ENCODE measurements at regions not wholly inside any gene's neighbourhood (a gene's known extent, or its start where the extent isn't known, plus 50 kb on each side); places are given as distances from the start of the nearest gene placed in this dataset.

DNA sequence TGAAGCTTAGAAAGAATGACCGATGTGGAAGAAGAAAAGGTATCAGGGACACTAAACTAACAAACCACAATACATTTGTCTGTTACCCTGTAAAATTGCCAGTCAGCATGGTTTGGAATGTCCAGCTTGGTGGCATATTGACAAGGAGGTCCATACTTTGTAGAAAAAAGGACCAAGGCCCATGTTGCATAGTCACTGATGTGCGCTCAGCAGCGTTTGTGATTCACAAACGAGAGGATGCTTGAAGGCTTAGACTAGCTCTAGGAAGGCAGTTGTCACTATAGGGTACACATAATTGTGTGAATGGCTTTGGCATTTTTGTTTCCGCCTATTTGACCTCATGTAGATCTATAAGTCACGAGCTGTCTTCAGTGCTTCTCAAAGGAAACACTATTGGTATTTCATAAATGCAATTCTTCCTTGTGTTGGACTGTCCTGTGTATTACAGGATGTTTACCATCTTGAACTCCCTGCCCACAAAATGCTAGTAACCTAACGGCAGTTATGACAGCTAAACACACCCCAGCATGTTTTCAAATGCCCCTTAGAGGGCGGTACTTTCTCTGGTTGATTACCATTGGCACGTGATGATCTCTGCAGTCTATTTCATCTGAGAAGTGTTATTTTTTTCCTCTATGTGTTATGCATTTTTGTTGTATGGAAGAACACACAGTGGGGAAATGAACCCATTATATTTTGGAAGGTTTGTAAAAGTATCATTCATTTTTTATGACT is 304.2 kb downstream of the CYRIA start:
- no peak overlapping the region for H3K4me3 ChIP-seq (ENCODE audit: low read depth, low read length)
- DNase-seq (ENCODE audit: low read depth) = no peak
- TF ChIP-seq, protein P1, sequence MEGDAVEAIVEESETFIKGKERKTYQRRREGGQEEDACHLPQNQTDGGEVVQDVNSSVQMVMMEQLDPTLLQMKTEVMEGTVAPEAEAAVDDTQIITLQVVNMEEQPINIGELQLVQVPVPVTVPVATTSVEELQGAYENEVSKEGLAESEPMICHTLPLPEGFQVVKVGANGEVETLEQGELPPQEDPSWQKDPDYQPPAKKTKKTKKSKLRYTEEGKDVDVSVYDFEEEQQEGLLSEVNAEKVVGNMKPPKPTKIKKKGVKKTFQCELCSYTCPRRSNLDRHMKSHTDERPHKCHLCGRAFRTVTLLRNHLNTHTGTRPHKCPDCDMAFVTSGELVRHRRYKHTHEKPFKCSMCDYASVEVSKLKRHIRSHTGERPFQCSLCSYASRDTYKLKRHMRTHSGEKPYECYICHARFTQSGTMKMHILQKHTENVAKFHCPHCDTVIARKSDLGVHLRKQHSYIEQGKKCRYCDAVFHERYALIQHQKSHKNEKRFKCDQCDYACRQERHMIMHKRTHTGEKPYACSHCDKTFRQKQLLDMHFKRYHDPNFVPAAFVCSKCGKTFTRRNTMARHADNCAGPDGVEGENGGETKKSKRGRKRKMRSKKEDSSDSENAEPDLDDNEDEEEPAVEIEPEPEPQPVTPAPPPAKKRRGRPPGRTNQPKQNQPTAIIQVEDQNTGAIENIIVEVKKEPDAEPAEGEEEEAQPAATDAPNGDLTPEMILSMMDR (conservative IDR thresholded peaks at IDR 0.05; ENCODE audit: low read depth, low read length) = no peak

GRCh38 chr2:16359961-16360360 is 305.7 kb downstream of the CYRIA start:
- TF ChIP-seq, protein P1 (conservative IDR thresholded peaks at IDR 0.05; ENCODE audit: low read depth, low read length) = no peak
- DNase-seq (ENCODE audit: low read depth) = no peak
- H3K4me3 ChIP-seq (ENCODE audit: low read depth, low read length) = no peak overlapping the region

- TF ChIP-seq, protein P1 (conservative IDR thresholded peaks at IDR 0.05; ENCODE audit: low read depth, low read length) = no peak
- no peak for DNase-seq (ENCODE audit: low read depth)
- no peak overlapping the region for H3K4me3 ChIP-seq (ENCODE audit: low read depth, low read length)
Observed at GRCh38 chr2:16357188-16357587, 308.4 kb downstream of the CYRIA start.

- no peak overlapping the region for H3K4me3 ChIP-seq (ENCODE audit: low read depth, low read length)
- TF ChIP-seq, protein P1 (conservative IDR thresholded peaks at IDR 0.05; ENCODE audit: low read depth, low read length) = no peak
- no peak for DNase-seq (ENCODE audit: low read depth)
Observed at GRCh38 chr2:16351541-16351940, 314.1 kb downstream of the CYRIA start.

- TF ChIP-seq, protein P1 (conservative IDR thresholded peaks at IDR 0.05; ENCODE audit: low read depth, low read length) = no peak
- H3K4me3 ChIP-seq (ENCODE audit: low read depth, low read length) = no peak overlapping the region
- DNase-seq (ENCODE audit: low read depth) = no peak
Observed at GRCh38 chr2:16351137-16351536, 314.5 kb downstream of the CYRIA start.

GRCh38 chr2:16350211-16350610 is 315.4 kb downstream of the CYRIA start:
- no peak overlapping the region for H3K4me3 ChIP-seq (ENCODE audit: low read depth, low read length)
- DNase-seq (ENCODE audit: low read depth) = no peak
- TF ChIP-seq, protein P1 (conservative IDR thresholded peaks at IDR 0.05; ENCODE audit: low read depth, low read length) = no peak

GRCh38 chr2:16349811-16350210 is 315.8 kb downstream of the CYRIA start:
- H3K4me3 ChIP-seq (ENCODE audit: low read depth, low read length) = no peak overlapping the region
- TF ChIP-seq, protein P1 (conservative IDR thresholded peaks at IDR 0.05; ENCODE audit: low read depth, low read length) = no peak
- DNase-seq (ENCODE audit: low read depth) = no peak

All from choroid plexus epithelial cell (primary cell).